K562 (cell line): ENCODE measurements at regions not wholly inside any gene's neighbourhood (a gene's known extent, or its start where the extent isn't known, plus 50 kb on each side); places are given as distances from the start of the nearest gene placed in this dataset.

Source experiments
- MTF1 ChIP-seq: fragments of 250-450 bp; sonication (Bioruptor Pico); IDR thresholded peaks from 2 replicates; pipeline ENCODE4 v1.9.0; 2021; ENCODE audit warnings: moderate library complexity, mild to moderate bottlenecking, inconsistent platforms, borderline replicate concordance
- ZBTB49 ChIP-seq: sonication (generic); formaldehyde crosslinking; IDR thresholded peaks from 2 replicates; pipeline ENCODE4 v1.8.0; 2022; ENCODE audit warnings: missing genetic modification reagents, mild to moderate bottlenecking, borderline replicate concordance

GRCh38 chr10:35768011-35768410 is 125.9 kb upstream of the FZD8 start:
- no peak for TF ChIP-seq ZBTB49
- TF ChIP-seq MTF1 (CRISPR knock-in tag), result no peak
